HT1080 (cell line): ENCODE measurements at regions not wholly inside any gene's neighbourhood (a gene's known extent, or its start where the extent isn't known, plus 50 kb on each side); places are given as distances from the start of the nearest gene placed in this dataset.
"Not testable (repeated sequence)": the region's sequence is repeated elsewhere in the genome, so short reads cannot be mapped to it uniquely, and the experiment has no call there.

Source experiments
- DNase-seq: peaks from one replicate; pipeline ENCODE4 v3.0.0-alpha.2; 2015; ENCODE audit warnings: low read depth

- DNase-seq: no peak
Observed at GRCh38 chr14:105600939-105601359, 74.6 kb downstream of the TMEM121 start.

DNA sequence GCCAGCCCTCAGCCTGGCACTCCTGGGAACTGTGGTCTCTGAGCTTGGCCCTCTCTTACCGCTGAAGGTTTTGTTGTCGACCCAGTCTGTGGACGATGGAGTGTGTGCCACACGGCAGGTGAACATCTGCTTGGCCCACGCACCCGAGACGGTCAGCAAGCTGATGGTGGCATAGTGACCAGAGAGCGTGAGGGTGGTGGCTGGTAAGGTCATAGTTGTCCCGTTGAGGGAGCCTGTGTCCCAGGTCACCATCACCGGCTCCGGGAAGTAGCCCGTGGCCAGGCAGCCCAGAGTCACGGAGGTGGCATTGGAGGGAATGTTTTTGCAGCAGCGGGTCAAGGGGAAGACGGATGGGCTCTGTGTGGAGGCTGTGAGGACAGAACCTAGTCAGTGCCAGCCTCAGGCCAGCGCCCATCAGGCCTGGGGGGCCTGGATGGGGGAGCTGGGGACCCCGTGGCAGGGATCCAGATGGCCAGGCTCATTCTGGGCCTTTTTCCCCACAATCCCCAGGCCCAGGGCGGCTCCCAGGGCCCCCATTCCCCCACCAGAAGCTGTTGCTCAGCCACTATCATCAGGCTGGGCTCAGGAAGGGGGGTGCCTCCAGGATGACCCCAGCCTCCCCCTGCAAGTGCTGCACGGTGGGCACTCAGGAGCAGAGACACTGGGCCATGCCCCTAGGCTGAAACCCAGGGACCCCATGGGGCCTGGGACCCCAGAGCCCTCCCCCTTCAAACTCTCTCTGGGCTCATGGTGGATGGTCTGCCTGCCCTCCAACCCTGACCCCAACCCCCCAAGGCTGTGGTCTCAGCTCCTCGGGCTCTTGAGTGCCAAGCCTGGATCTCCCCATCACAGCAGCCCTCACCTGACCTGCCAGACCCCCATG, 75.2 kb downstream of the TMEM121 start:
- no peak for DNase-seq

DNA sequence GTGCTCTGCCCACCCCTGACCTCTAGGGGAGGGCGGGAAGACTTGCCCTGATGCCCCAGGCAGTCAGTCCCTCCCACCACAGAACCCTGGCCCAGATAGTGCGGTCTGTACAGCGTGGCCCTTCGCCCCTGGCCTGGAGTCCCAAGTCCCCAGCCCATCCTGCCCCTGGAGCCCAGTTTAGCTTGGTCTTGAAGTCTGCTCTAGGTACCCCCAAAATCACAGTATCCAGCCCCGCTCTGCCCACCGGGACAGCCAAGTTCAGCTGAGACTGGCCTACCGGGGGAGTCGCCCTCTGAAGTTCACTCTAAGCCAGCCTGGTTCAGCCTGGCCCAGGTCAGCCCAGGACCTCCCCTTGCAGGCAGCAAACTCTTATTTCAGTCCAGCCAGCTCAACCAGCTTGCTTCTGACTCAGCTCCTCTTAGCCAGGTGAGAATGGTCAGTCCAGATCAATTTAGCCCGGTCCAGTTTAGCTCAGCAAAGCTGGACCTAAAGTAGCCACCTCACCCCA, 75.9 kb downstream of the TMEM121 start:
- DNase-seq: no peak

DNA sequence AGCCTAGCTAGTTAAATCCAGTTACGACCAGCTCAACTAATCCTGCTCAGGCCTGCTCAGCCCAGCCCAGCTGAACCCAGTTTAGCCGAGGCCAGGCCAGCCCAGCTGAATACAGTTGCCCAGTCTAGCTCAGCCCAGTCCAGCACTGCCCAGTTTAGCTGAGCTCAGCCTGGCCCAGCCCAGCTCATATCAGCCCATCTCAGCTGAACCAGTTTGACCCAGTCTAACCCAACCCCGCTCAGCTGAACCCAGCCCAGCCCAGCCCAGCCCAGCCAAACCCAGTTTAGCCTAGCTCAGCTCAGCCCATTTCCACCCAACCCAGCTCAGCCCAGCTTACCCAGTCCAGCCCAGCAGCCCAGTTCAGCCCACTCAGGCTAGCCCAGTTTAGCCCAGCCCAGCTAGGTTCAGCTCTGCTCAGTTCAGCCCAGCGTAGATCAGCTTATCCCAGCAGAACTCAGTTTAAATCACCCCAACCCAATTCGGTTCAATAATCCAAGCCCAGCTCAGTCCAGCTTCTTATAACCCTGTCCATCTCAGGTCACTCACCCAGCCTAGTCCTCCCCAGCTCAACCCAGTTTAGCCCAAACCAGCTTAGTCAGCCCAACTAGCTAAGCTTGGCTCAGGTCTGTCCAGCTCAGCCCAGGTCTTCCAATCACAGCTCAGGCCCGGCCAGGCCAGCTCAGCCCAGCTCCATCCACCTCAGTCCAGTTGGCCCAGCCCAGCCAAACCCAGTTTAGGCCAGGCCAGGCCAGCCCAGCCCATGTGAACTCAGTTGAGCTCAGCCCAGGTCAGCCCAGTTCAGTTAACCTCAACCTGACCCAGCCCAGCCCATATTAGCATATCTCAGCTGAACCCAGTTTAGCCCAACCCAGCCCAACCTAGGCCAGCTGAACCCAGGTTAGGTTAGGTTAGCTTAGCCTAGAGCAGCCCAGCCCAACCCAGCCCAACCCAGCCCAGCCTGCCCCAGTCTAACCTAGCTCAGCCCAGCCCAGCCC, 76.7 kb downstream of the TMEM121 start:
- no peak for DNase-seq

GRCh38 chr14:105604531-105605463, 78.4 kb downstream of the TMEM121 start:
- not testable (repeated sequence) for DNase-seq

DNA sequence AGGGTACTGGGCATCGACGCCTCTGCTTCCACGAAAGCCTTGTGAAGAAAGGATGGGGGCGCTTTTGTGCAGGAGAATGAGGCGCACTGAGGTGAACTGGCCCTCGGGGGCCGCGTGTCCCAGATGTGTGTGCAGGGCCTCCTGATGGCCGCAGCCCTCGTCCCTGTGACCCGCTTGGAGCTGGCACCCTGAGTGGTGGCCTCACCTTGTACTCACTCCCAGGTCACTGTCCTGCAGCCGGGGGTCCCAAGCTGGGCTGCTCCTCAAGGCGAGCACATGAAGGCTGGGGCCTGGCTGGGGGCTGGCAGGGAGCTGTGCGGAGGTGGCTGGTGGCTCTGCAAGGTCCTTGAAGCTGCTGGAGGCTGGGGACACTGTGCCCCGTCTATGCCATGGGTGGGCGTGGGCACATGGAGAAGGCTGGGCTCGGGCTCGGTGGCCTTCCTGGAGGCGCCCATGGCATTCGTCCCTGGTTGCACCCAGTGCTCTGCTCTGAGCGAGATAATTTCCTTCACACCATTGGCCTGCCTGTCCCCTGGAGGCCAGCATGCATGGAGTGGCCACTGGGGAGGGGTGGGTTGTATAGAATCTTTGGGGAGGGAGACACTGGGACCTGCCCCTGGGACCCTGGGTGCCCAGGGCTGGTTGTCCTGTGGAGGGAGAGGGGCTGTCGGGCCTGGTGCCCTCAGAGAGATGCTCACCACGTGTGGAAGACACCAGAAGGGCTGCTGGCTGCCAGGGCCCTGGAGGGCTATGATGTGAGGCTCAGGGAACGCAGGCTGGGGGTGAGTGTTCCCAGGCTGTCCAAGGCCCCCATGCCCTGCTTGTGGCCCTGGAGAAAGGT, 79.3 kb downstream of the TMEM121 start:
- no peak for DNase-seq

GRCh38 chr14:105606305-105606975, 80.1 kb downstream of the TMEM121 start:
- not testable (repeated sequence) for DNase-seq

GRCh38 chr14:105607025-105607424, 80.6 kb downstream of the TMEM121 start:
- not testable (repeated sequence) for DNase-seq

GRCh38 chr14:105614987-105615386, 88.6 kb downstream of the TMEM121 start:
- DNase-seq: not testable (repeated sequence)

DNA sequence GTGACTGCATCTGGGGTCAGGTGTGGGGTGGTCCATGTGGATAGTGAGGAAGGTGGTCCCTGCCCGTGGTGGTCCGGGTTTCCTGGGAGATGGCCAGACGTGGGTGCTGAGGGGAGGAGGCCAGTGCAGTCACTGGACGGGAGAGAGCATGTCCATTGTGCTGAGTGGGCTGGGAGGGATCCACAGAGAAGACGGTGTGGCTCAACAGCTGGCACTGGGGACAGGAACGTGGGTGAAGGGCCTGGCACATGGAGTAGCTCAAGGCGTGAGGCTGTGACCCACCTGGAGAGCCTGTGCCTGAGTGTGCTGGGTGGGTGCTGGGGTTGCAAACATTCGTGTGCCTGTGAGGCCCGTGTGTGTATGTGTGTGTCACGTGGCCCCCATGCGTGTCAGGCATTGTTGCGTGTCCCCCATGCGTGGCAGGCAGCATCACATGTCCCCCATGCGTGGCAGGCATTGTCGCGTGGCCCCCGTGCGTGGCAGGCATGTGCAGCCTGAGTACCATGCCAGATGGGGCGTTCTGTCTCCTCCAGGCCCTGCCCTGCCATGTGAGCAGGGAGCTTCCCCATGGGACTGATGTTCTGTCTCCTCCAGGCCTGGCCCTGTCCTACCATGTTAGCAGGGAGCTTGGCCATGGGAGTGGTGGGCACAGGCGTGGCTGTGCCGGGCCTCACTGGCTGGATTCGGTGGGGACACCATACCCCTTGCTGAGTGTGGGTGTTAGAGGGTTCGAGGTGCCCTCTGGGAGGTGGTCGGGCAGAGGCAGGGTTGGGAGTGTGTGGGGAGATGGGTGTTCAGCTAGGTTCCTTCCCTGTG, 89.8 kb downstream of the TMEM121 start:
- not testable (repeated sequence) for DNase-seq

DNA sequence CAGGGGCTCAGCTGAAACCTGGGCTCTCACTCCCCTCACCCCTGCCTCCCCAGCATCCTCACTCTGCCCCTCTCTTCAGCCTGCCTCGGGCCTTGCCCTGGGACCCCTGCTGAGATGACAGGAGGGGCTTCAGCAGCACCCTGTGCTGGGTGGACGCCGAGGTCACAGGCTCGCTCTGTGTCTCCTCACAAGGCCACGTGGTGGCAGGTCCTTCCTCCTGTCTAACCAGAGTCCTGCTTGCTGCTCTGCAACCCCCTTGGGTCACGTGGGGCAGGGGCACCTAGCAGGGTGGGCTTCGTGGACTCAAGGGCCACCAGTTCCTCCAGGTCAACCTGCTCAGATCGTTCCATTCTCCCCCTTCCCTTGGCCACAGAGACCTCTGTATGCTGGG, 90.4 kb downstream of the TMEM121 start:
- DNase-seq: no peak

DNA sequence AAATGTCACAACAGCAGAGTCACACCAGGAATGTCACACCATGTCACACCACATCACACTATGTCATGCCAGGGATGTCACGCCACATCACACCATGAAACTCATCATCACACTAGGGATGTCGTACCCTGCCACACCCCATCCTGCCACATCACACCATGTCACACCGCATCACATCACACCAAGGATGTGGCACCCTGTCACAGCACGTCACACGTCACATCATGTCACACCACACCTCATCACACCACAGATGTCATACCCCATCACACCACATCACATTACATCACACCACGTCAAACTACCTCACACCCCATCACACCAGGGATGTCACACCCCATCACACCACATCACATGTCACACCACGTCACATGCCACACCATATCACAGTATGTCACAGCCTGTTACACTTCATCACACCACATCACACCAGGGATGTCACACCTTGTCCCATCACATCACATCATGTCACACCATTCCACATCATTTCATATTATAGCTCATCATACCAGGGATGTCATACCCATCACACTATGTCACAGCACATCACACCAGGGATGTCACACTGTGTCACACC, 90.9 kb downstream of the TMEM121 start:
- DNase-seq: no peak

GRCh38 chr14:105617805-105618204, 91.4 kb downstream of the TMEM121 start:
- not testable (repeated sequence) for DNase-seq

- DNase-seq: not testable (repeated sequence)
Observed at GRCh38 chr14:105619324-105619723, 92.9 kb downstream of the TMEM121 start.

DNA sequence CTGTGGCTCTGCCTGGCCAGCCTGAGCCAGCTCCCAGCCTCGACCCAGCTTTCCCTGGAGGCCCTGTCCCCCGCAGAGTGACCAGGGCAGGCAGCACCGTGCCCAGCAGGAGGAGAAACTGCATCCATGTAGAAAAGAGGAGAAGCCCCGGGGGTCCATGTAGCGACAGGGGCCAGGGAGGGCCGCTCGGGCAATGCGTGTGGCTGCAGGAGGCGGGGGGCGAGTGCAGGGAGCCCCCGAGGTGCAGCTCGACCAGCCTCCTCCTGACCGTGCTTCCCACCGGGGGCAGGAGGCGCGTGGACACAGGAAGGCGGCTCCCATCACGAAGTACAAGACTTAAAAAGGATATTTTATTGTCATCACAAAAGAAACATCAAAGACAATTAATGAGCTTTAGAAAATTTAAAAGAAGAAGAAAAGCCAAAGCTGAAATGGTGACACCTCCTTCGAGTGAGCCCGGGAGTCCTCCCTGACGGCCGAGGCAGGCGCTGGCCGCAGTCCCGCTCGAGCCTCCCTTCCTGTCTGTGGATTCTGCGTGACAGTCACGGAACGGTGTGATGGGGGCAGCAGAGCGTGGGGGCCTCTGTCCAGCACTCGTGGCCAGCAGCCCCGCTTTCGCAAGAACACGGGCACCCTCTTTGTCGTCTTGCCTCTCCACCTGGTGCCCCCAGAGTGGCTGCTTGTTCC, 93.9 kb downstream of the TMEM121 start:
- not testable (repeated sequence) for DNase-seq

GRCh38 chr14:105620865-105621471, 94.6 kb downstream of the TMEM121 start:
- not testable (repeated sequence) for DNase-seq
